ENCODE measurements at regions not wholly inside any gene's neighbourhood (a gene's known extent, or its start where the extent isn't known, plus 50 kb on each side); places are given as distances from the start of the nearest gene placed in this dataset.

DNA sequence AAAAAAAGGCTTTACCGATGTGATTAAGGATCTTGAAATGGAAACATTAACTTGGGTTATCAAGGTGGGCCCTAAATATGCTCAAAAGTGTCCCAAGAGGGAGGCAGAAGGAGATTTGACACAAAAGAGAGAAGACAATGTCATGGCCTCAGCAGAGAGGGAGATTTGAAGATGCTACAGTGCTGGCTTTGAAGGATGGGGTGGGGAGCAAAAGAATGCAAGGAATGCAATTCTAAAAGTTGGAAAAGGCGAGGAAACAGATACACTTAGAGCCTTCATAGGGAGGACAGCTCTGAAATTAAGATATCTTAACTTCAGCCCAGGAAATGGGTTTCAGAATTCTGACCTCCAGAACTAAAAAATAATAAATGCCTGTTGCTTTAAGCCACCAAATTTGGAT, 314.5 kb upstream of the CCDC54 start:
- H2AFZ ChIP-seq = no peak overlapping the region
- H3K4me1 ChIP-seq (ENCODE audit: insufficient read depth) = peaks cover 12% of the 10 kb centered on the region
- peak; percentile 72 for ATAC-seq
- peaks cover 27% of the 10 kb centered on the region for H3K36me3 Mint-ChIP-seq (ENCODE audit: low read depth)
- peaks cover 5% of the 10 kb centered on the region for H3K9me3 Mint-ChIP-seq
- H3K4me3 Mint-ChIP-seq = no peak overlapping the region
- H3K4me2 ChIP-seq = no peak overlapping the region
- TF ChIP-seq CREB1 (CRISPR knock-in tag; IDR thresholded peaks at IDR 0.05; ENCODE audit: low read depth) = no peak
- TF ChIP-seq STAT1 (IDR thresholded peaks at IDR 0.05; ENCODE audit: unreplicated experiment) = no peak
- TF ChIP-seq, protein P1, sequence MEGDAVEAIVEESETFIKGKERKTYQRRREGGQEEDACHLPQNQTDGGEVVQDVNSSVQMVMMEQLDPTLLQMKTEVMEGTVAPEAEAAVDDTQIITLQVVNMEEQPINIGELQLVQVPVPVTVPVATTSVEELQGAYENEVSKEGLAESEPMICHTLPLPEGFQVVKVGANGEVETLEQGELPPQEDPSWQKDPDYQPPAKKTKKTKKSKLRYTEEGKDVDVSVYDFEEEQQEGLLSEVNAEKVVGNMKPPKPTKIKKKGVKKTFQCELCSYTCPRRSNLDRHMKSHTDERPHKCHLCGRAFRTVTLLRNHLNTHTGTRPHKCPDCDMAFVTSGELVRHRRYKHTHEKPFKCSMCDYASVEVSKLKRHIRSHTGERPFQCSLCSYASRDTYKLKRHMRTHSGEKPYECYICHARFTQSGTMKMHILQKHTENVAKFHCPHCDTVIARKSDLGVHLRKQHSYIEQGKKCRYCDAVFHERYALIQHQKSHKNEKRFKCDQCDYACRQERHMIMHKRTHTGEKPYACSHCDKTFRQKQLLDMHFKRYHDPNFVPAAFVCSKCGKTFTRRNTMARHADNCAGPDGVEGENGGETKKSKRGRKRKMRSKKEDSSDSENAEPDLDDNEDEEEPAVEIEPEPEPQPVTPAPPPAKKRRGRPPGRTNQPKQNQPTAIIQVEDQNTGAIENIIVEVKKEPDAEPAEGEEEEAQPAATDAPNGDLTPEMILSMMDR (conservative IDR thresholded peaks at IDR 0.05; ENCODE audit: low read depth in 2 of 2) = no peak
- TF ChIP-seq EZH2phosphoT487 (IDR thresholded peaks at IDR 0.05; ENCODE audit: unreplicated experiment) = no peak
- no peak for TF ChIP-seq ZNF114 (CRISPR knock-in tag; IDR thresholded peaks at IDR 0.05)
- no peak for TF ChIP-seq EZH2 (IDR thresholded peaks at IDR 0.05; ENCODE audit: low read depth, unreplicated experiment)
- peak; percentile 77 for TF ChIP-seq ZNF462 (CRISPR knock-in tag; IDR thresholded peaks at IDR 0.05)
- no peaks in the 10 kb centered on the region for H3F3A ChIP-seq (replicated peaks; ENCODE audit: low read depth)
- no peaks in the 10 kb centered on the region for H3K36me3 ChIP-seq (ENCODE audit: insufficient read depth)
- DNase-seq (ENCODE audit: low spot score) = peak; percentile 62
- H3K9me2 ChIP-seq (ENCODE audit: insufficient read depth) = peaks cover 21% of the 10 kb centered on the region; the same call in 1 of the 2 replicates
- no peaks in the 10 kb centered on the region for H3K79me2 ChIP-seq (replicated peaks; ENCODE audit: insufficient read depth)
- peaks cover 29% of the 10 kb centered on the region for H3K4me1 Mint-ChIP-seq
- no peaks in the 10 kb centered on the region for H4K20me1 ChIP-seq (replicated peaks; ENCODE audit: insufficient read depth)
- H3K27me3 ChIP-seq (ENCODE audit: insufficient read depth) = no peaks in the 10 kb centered on the region
- H3K27me3 Mint-ChIP-seq (ENCODE audit: insufficient read depth, low read depth, poor library complexity) = peaks cover 4% of the 10 kb centered on the region
- no peak overlapping the region for H3K27ac ChIP-seq (ENCODE audit: low read depth)
- no peak overlapping the region for H3K4me3 ChIP-seq
- H3K27ac Mint-ChIP-seq = no peak overlapping the region; the same call in 1 of the 2 replicates

All from GM23338 (cell line).